H1 (cell line): ENCODE measurements at regions not wholly inside any gene's neighbourhood (a gene's known extent, or its start where the extent isn't known, plus 50 kb on each side); places are given as distances from the start of the nearest gene placed in this dataset.

Source experiments
- EGR1 ChIP-seq: IDR thresholded peaks from 2 replicates; pipeline ENCODE4 v1.6.1; 2011; ENCODE audit warnings: low read depth, low read length, borderline replicate concordance
- EP300 ChIP-seq, 2 experiments: IDR thresholded peaks; 1 replicate in 1 of 2; 2 replicates in 1 of 2; pipeline ENCODE4 v1.6.1; 2011 to 2012; ENCODE audit warnings: low read depth in 2 of 2, low read length in 2 of 2, mild to moderate bottlenecking in 2 of 2, borderline replicate concordance in 1 of 2, inconsistent platforms in 1 of 2, moderate library complexity in 1 of 2
- JUND ChIP-seq: IDR thresholded peaks from 2 replicates; pipeline ENCODE4 v1.6.1; 2011; ENCODE audit warnings: mild to moderate bottlenecking, improper control_type of control experiment, low read length
- TF ChIP-seq, protein P1 (sequence below), 3 experiments: IDR thresholded peaks; 1 replicate in 2 of 3; 2 replicates in 1 of 3; pipeline versions ENCODE4 v1.5.1 to v1.6.1; 2011; ENCODE audit warnings: low read length in 3 of 3, mild to moderate bottlenecking in 3 of 3, inconsistent platforms in 2 of 3, low read depth in 1 of 3, moderate library complexity in 1 of 3; ENCODE audit not compliant: insufficient read depth in 1 of 3; ENCODE audit errors: control extremely low read depth in 1 of 3

DNA sequence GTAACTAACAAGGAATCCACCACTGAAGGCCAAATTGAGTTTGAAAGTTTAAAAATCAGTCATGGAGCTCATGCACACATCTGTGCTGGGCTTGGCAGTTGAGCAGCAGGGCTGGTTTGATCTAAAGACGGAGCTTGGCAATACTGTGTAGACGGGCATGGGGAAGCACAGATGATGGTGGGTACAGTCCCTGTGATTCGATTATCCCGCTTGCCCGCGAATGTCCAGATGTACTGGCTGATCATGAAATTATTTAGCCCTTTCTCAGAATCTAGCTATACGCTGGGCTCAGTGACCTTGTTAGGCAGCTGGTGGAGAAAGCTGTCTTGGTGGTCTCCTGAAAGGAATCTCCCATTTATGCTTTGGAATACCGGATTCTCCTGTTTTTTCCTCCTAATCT is 74.8 kb upstream of the SOX11 start:
- TF ChIP-seq, protein P1, sequence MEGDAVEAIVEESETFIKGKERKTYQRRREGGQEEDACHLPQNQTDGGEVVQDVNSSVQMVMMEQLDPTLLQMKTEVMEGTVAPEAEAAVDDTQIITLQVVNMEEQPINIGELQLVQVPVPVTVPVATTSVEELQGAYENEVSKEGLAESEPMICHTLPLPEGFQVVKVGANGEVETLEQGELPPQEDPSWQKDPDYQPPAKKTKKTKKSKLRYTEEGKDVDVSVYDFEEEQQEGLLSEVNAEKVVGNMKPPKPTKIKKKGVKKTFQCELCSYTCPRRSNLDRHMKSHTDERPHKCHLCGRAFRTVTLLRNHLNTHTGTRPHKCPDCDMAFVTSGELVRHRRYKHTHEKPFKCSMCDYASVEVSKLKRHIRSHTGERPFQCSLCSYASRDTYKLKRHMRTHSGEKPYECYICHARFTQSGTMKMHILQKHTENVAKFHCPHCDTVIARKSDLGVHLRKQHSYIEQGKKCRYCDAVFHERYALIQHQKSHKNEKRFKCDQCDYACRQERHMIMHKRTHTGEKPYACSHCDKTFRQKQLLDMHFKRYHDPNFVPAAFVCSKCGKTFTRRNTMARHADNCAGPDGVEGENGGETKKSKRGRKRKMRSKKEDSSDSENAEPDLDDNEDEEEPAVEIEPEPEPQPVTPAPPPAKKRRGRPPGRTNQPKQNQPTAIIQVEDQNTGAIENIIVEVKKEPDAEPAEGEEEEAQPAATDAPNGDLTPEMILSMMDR (IDR thresholded peaks at IDR 0.05; ENCODE audit: control extremely low read depth in 1 of 3, insufficient read depth in 1 of 3, low read depth in 1 of 3, low read length in 3 of 3): no peak
- TF ChIP-seq JUND (no peak), EGR1 (no peak), EP300 (IDR thresholded peaks at IDR 0.05; ENCODE audit: borderline replicate concordance in 1 of 2, low read depth in 2 of 2, low read length in 2 of 2) (no peak)
